ENCODE measurements at regions not wholly inside any gene's neighbourhood (a gene's known extent, or its start where the extent isn't known, plus 50 kb on each side); places are given as distances from the start of the nearest gene placed in this dataset.
"Not testable (repeated sequence)": the region's sequence is repeated elsewhere in the genome, so short reads cannot be mapped to it uniquely, and the experiment has no call there.

- DNase-seq (ENCODE audit: low read depth in 2 of 2) = no peak
Measured at GRCh38 chr17:73889439-73889838, 245.2 kb upstream of the SDK2 start.

GRCh38 chr17:73890831-73891405 lies 246.7 kb upstream of the SDK2 start:
- DNase-seq (ENCODE audit: low read depth in 2 of 2) = no peak

DNA sequence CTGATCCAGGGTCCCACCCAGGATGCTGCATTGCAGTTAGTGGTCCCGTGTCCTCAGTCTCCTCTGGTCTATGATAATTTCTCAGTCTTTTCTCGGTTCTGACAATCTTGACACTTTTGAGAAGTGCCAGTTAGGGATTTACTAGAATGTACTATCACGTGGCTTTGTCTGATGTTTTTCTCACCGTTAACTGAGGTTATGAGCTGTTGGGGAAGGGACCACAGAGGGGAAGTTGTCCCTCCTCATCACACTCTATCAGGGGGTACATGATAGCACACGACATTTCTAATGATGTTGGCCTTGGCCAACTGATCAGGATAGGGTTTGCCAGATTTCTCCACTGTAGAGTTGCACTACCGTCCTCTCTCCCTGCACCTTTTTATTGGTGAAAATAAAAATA lies 250.9 kb upstream of the SDK2 start:
- DNase-seq (ENCODE audit: low read depth in 2 of 2) = no peak

GRCh38 chr17:73896966-73897365 lies 252.7 kb upstream of the SDK2 start:
- no peak for DNase-seq (ENCODE audit: low read depth in 2 of 2)

DNA sequence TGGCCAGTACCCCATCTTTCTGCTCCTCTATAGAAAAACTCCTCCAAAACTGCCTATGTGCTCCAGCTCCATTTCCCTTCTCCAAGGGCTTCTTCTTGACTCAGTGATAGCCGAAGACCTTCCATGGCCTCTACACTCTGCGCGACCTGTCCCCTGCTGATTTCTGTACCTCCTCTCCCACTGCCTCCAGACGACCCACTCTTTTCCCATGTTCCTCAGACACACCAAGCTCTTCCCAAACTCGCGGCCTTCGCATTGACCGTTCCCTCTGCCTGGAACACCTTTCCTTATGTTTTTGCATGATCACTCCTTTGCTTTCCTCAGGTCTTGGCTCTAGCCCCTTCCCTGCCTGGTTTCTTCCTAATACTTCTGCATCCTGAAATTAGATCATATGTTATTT lies 255.6 kb upstream of the SDK2 start:
- DNase-seq (ENCODE audit: low read depth in 2 of 2) = no peak

DNA sequence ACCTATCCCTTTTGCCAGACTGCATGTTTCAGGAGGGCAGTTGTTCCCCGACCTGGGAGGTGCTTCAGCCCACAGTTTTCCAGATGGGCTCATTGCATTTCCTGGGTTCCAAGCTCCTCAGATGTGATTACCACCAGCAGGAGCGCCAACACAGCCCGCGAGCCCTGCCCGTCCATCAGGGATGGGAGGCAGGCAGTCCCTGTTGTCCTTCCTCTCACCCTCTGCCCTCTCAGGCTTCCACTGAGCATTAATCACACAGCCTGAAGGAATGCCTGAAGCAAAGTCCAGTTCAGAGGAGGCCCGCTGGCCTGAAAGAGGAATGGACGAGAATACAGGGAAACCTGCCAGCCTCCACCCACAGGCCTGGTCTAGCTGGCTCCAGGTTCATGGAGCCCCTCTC lies 256.3 kb upstream of the SDK2 start:
- DNase-seq (ENCODE audit: low read depth in 2 of 2) = no peak

GRCh38 chr17:73901249-73901648 lies 257.0 kb upstream of the SDK2 start:
- DNase-seq (ENCODE audit: low read depth in 2 of 2) = no peak

- DNase-seq (ENCODE audit: low read depth in 2 of 2) = no peak
Measured at GRCh38 chr17:73901661-73902415, 257.6 kb upstream of the SDK2 start.

- no peak for DNase-seq (ENCODE audit: low read depth in 2 of 2)
Measured at GRCh38 chr17:73902416-73903181, 258.4 kb upstream of the SDK2 start.

DNA sequence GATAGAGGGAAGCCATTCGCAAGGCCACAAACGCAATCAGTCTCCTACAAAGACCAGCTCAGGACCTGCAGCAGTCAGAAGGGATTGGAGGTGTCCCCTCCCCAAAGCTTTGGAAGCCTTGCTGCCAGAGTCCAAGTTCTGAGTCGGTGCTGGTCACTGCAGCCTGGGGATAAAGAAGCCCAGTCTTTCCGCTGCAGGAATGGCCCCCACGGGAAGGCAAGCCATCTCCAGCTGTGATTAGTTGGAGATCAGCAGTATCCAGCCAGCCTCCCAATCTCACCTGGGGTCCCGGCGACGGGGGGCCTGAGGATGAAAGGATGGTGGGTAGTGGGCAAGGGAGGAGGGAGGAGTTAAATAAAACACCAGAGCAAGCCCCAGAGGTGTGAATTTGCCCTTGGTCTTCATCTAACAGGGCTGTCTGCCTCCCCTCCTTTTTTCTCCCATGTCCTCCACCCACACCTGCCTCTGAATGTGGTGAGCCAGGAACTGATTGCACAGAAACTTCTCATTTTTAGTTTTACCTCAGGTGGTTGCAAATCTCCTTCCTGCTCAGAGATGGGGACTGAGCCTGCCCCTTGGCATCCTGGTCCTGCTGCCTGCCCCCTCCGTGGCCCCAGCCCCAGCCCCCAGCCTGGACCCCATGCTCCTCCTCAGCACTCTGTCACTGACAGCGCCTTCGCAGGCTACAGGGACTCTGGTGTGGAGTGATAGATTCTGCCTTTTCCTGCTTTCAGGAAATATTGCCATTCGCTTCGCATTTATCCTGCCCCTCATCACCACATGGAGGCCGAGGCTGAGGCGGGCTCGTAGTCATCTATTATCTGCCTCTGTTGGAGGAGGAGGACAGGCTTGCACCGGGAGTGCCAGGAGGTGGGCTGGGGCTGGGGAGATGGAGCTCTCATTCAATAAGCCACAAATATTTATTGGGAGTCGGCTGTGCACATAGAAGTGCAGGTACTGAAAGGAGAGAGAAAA lies 262.9 kb upstream of the SDK2 start:
- DNase-seq (ENCODE audit: low read depth in 2 of 2) = no peak

- DNase-seq (ENCODE audit: low read depth in 2 of 2) = no peak
Measured at GRCh38 chr17:73909186-73909585, 264.9 kb upstream of the SDK2 start.

DNA sequence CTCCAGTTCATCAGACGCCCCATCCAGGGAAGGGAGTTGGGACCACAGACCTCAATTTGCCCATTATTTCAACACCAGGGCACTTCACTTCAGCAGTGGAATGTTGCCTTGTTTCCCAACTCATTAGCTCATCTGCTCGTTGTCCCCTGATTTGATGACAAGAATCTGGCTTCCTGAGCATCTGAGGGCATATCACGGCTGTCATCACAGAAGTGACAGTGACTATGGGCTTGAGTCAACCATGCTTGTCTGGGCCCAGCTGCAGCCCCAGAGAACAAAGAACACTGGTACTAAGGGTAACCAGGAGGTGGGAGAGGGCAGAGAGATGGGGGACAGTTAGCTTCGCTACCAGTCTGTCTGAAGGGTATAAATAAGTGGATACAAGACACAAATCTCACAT lies 266.0 kb upstream of the SDK2 start:
- no peak for DNase-seq (ENCODE audit: low read depth in 2 of 2)

- no peak for DNase-seq (ENCODE audit: low read depth in 2 of 2)
Measured at GRCh38 chr17:73910821-73911515, 266.7 kb upstream of the SDK2 start.

GRCh38 chr17:73911726-73912372 lies 267.6 kb upstream of the SDK2 start:
- DNase-seq (ENCODE audit: low read depth in 2 of 2) = no peak

DNA sequence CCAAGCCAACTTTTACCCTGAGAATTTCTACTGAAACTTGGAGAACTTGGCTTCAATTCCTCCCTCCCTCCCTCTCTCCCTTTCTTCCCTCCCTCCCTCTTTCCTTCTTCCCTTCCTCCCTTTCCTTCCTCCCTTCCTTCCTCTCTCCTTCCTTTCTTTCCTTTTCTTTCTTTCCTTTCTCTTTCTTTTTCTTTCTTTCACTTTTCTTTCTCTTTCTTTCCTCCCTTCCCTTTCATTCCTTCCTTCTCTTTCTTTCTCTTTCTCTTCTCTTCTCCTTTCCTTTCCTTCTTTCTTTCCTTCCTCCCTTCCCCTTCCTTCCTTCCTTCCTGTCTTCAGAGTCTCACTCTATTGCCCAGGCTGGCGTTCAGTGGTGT lies 268.1 kb upstream of the SDK2 start:
- DNase-seq (ENCODE audit: low read depth in 2 of 2) = no peak

DNA sequence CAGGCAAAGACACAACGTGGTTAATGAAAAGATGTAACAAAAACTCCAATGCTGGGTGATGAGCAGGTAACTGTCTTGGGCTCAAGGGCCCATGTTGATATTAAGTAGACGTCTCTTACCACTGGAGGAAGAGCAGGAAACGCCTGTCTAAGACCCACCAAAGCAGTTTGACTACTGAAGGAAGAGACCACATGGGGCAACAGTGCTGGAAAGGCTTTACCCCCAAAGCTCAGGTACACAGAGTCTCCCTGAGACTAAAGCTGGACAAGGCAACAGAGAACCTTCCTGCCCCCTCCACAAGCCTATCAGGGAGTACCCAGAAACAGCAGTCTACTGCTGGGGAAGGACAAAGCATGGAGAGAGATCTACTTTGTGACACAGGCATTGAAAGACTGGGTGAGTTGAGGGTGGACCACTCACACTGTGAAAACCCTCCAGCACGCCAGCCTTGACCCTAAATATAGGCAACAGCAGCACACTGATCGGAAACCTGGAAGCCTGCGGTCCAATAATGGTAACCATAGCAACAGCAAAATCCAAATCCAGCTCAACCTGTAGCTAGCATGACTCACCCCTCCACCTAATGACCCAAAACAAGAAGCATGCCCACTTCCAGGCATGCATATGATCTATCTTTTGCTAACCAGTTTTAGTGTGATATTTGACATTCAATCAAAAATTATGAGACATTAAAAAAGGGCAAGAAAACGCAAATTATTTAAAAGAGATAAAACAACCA lies 270.5 kb upstream of the SDK2 start:
- no peak for DNase-seq (ENCODE audit: low read depth in 2 of 2)

- DNase-seq (ENCODE audit: low read depth in 2 of 2) = not testable (repeated sequence)
Measured at GRCh38 chr17:73919033-73919432, 274.8 kb upstream of the SDK2 start.

- DNase-seq (ENCODE audit: low read depth in 2 of 2) = no peak
Measured at GRCh38 chr17:73921306-73921705, 277.1 kb upstream of the SDK2 start.

DNA sequence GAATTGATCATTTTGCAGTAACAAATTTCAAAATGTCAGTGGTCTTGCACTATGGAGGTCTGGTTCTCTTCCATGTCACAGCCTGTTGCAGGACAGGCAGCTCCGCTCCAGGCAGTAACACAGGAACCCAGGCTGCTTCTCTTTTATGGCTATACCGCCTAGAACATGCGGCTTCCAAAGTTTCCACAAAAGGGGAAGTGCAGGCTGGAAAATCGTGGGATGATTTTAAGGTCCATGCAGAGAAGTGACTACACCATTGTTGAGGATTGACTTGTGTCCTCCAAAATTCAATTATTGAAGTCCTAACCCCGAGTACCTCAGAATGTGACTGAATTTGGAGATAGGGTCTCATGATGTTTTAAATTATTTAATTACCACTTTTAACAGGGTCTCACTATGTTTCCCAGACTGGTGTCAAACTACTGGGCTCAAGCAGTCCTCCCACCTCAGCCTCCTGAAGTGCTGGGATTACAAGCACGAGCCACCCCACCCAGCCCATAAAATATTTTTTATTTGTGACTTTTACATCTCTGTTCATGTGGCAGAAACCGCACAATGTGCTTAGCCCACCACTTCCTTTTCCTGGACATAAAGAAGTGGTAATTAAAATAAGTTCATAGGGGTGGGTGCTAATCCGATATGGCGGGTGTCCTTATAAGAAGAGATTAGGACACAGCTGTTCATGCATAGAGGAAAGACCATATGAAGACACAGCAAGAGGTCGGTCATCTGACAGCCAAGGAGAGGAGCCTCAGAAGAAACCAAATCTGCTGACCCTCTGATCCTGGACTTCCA lies 279.2 kb upstream of the RPL38 start:
- DNase-seq (ENCODE audit: low read depth in 2 of 2) = no peak

DNA sequence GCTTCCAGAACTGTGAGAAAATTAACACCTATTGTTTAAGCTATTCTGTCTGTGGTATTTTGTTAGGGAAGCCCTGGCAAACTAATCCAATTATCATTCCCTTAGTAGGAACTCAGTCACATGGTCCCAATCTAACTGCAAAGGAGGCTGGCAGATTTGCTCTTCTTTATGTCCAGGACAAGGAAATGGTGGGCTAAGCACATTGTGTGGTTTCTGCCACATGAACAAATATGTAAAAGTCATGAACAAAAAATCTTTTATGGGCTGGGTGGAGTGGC lies 278.6 kb upstream of the RPL38 start:
- DNase-seq (ENCODE audit: low read depth in 2 of 2) = no peak

Data from stimulated activated CD4-positive, alpha-beta T cell treated with anti-CD3 and anti-CD28 coated beads, Interleukin-1b, Interleukin-23, amount 100 ng/mL, for 1 hour (primary cell).